Lower leg skin (tissue), 4 donors: ENCODE measurements at regions not wholly inside any gene's neighbourhood (a gene's known extent, or its start where the extent isn't known, plus 50 kb on each side); places are given as distances from the start of the nearest gene placed in this dataset.
"Not testable (repeated sequence)": the region's sequence is repeated elsewhere in the genome, so short reads cannot be mapped to it uniquely, and the experiment has no call there.

ENCODE experiments used
- DNase-seq, 2 donors: peaks; one replicate each; pipeline ENCODE4 v3.0.0-alpha.2; 2019; ENCODE audit warnings: low spot score in 2 of 2
- H3K4me3 ChIP-seq: fragments of 200-600 bp; sonication (generic); 2 replicates; pipeline ENCODE4 v1.5.1; 2017; ENCODE audit warnings: mild to moderate bottlenecking, low read depth; ENCODE audit not compliant: poor library complexity, severe bottlenecking
- CTCF ChIP-seq, 3 donors: fragments of 450-650 bp; IDR thresholded peaks; one replicate each; pipeline ENCODE4 v1.5.1; 2016; ENCODE audit warnings: antibody characterized with exemption in 3 of 3, mild to moderate bottlenecking in 3 of 3, moderate library complexity in 2 of 3
- POLR2A ChIP-seq, 2 donors: fragments of 450-650 bp; IDR thresholded peaks; one replicate each; pipeline ENCODE4 v1.6.1; 2016 to 2017; ENCODE audit warnings: antibody characterized with exemption in 2 of 2, mild to moderate bottlenecking in 1 of 2, moderate library complexity in 1 of 2
- WGBS, 2 donors: methylation state at CpG; one replicate each; pipeline ENCODE4 v1.1.5; 2018; 5-methylcytosine and 5-hydroxymethylcytosine counted together
- intact Hi-C: fragments of 100-400 bp; cut with DNase I; formaldehyde crosslinking; loops from one replicate; pipeline ENCODE4 v1.15.0; 2023; ENCODE audit warnings: low total_unique reads

GRCh38 chr4:49510238-49510637 lies 524.2 kb downstream of the CWH43 start:
- H3K4me3 ChIP-seq, DNase-seq, intact Hi-C loops: not testable (repeated sequence)
- WGBS, 2 donors, result 77 to 78% methylated on average over 7 of the region's 7 CpGs

GRCh38 chr4:49511353-49511752 lies 525.3 kb downstream of the CWH43 start:
- DNase-seq, intact Hi-C loops, H3K4me3 ChIP-seq: not testable (repeated sequence)
- WGBS, 2 donors, result 61 to 68% methylated on average over 10 of the region's 10 CpGs

- 64 to 67% methylated on average over 13 of the region's 13 CpGs for WGBS, 2 donors
- intact Hi-C loops, DNase-seq, H3K4me3 ChIP-seq: not testable (repeated sequence)
These were observed 525.9 kb downstream of the CWH43 start for GRCh38 chr4:49511881-49512491.

GRCh38 chr4:49512641-49513545 lies 526.8 kb downstream of the CWH43 start:
- intact Hi-C loops, H3K4me3 ChIP-seq: not testable (repeated sequence)
- peak in 1 of 2 donors; percentile 90 for DNase-seq
- 76 to 78% methylated on average over 33 of the region's 33 CpGs for WGBS, 2 donors

GRCh38 chr4:49513546-49514115 lies 527.6 kb downstream of the CWH43 start:
- DNase-seq, H3K4me3 ChIP-seq, intact Hi-C loops: not testable (repeated sequence)
- WGBS, 2 donors, result 65 to 71% methylated on average over 8 to 10 of the region's 11 CpGs

GRCh38 chr4:49514171-49514699 lies 528.2 kb downstream of the CWH43 start:
- H3K4me3 ChIP-seq, intact Hi-C loops: not testable (repeated sequence)
- peak in 1 of 2 donors; percentile 91 for DNase-seq
- 57 to 68% methylated on average over 17 to 18 of the region's 18 CpGs for WGBS, 2 donors

- DNase-seq, intact Hi-C loops, H3K4me3 ChIP-seq: not testable (repeated sequence)
- 61 to 63% methylated on average over 6 of the region's 6 CpGs for WGBS, 2 donors
These were observed 528.8 kb downstream of the CWH43 start for GRCh38 chr4:49514841-49515240.

GRCh38 chr4:49515241-49515640 lies 529.2 kb downstream of the CWH43 start:
- DNase-seq, intact Hi-C loops, H3K4me3 ChIP-seq: not testable (repeated sequence)
- WGBS, 2 donors, result 72 to 88% methylated on average over 7 to 10 of the region's 10 CpGs

GRCh38 chr4:49516096-49516495 lies 530.0 kb downstream of the CWH43 start:
- 72 to 79% methylated on average over 15 of the region's 15 CpGs for WGBS, 2 donors
- H3K4me3 ChIP-seq, intact Hi-C loops, DNase-seq: not testable (repeated sequence)

- H3K4me3 ChIP-seq, result no peak overlapping the region
- WGBS, 2 donors, result 54 to 71% methylated on average over 15 of the region's 15 CpGs
- no peak for DNase-seq
- no peak for TF ChIP-seq POLR2A (IDR thresholded peaks at IDR 0.05)
- TF ChIP-seq CTCF (IDR thresholded peaks at IDR 0.05), result no peak
- intact Hi-C loops, result no loop called here
These were observed 530.7 kb downstream of the CWH43 start for GRCh38 chr4:49516796-49517195.

- intact Hi-C loops, H3K4me3 ChIP-seq, DNase-seq: not testable (repeated sequence)
- WGBS, 2 donors, result 84 to 89% methylated on average over 21 to 23 of the region's 23 CpGs
These were observed 531.6 kb downstream of the CWH43 start for GRCh38 chr4:49517485-49518205.

- 68 to 70% methylated on average over 13 to 39 of the region's 48 CpGs for WGBS, 2 donors
- intact Hi-C loops, DNase-seq, H3K4me3 ChIP-seq: not testable (repeated sequence)
These were observed 533.3 kb downstream of the CWH43 start for GRCh38 chr4:49519150-49520035.
